SU-DHL-6 (cell line): ENCODE measurements at regions not wholly inside any gene's neighbourhood (a gene's known extent, or its start where the extent isn't known, plus 50 kb on each side); places are given as distances from the start of the nearest gene placed in this dataset.

Experiments
- EZH2phosphoT487 ChIP-seq: fragments of 200-600 bp; sonication (generic), shearing (Covaris generic); conservative IDR thresholded peaks from 2 replicates; pipeline ENCODE4 v1.6.1; 2018; ENCODE audit warnings: mild to moderate bottlenecking, antibody characterized with exemption, low read length, moderate library complexity, mixed read lengths
- TF ChIP-seq, protein P1 (sequence below): fragments of 200-600 bp; sonication (generic); IDR thresholded peaks from one replicate; pipeline ENCODE4 v1.5.1; 2017; ENCODE audit warnings: antibody characterized with exemption, mild to moderate bottlenecking, low read length, moderate library complexity; ENCODE audit not compliant: insufficient read depth, poor library complexity, severe bottlenecking

- TF ChIP-seq, protein P1, sequence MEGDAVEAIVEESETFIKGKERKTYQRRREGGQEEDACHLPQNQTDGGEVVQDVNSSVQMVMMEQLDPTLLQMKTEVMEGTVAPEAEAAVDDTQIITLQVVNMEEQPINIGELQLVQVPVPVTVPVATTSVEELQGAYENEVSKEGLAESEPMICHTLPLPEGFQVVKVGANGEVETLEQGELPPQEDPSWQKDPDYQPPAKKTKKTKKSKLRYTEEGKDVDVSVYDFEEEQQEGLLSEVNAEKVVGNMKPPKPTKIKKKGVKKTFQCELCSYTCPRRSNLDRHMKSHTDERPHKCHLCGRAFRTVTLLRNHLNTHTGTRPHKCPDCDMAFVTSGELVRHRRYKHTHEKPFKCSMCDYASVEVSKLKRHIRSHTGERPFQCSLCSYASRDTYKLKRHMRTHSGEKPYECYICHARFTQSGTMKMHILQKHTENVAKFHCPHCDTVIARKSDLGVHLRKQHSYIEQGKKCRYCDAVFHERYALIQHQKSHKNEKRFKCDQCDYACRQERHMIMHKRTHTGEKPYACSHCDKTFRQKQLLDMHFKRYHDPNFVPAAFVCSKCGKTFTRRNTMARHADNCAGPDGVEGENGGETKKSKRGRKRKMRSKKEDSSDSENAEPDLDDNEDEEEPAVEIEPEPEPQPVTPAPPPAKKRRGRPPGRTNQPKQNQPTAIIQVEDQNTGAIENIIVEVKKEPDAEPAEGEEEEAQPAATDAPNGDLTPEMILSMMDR: no peak
- TF ChIP-seq EZH2phosphoT487: no peak
Observed at GRCh38 chr2:198326431-198326830, 522.0 kb downstream of the PLCL1 start.
